SK-N-SH (cell line): ENCODE measurements at regions not wholly inside any gene's neighbourhood (a gene's known extent, or its start where the extent isn't known, plus 50 kb on each side); places are given as distances from the start of the nearest gene placed in this dataset.

Experiments used
- CTCF ChIA-PET: fragments of 300-600, 350-600 bp; formaldehyde crosslinking; extraction: SDS; loops from one replicate; lab custom pipeline; 2021; lab: Yijun Ruan, JAX
- POLR2A ChIA-PET: fragments of 350-600 bp; sonication (Branson Sonifier 250); formaldehyde crosslinking; extraction: SDS; loops from one replicate; lab custom pipeline; 2020; ENCODE audit warnings: antibody characterized with exemption, inconsistent platforms; lab: Yijun Ruan, JAX
- DNase-seq: peaks from one replicate; pipeline ENCODE4 v3.0.0; 2012
- H2AFZ ChIP-seq: fragments of 200-600 bp; sonication (generic); 2 replicates; pipeline ENCODE4 v1.8.1; 2016; ENCODE audit warnings: antibody characterized with exemption, mild to moderate bottlenecking, low read depth
- H3F3A ChIP-seq: fragments of 200-600 bp; sonication (generic); replicated peaks from 2 replicates; pipeline ENCODE3; 2016; ENCODE audit warnings: antibody characterized with exemption, mild to moderate bottlenecking; ENCODE audit not compliant: insufficient read depth
- H3K27ac ChIP-seq, 2 experiments: fragments of 200-500 bp in 1 of 2; fragments of 200-600 bp in 1 of 2; sonication (Bioruptor generic) in 1 of 2; sonication (generic), shearing (Covaris generic) in 1 of 2; 2 replicates each; pipeline versions ENCODE4 v1.5.1 to v1.6.1; 2014 to 2016; ENCODE audit warnings: low read depth in 2 of 2, inconsistent platforms in 1 of 2, low read length in 1 of 2, mild to moderate bottlenecking in 1 of 2, mixed read lengths in 1 of 2
- H3K27me3 ChIP-seq: fragments of 200-600 bp; sonication (generic), shearing (Covaris generic); 2 replicates; pipeline ENCODE4 v1.6.1; 2016; ENCODE audit warnings: mixed run types; ENCODE audit not compliant: insufficient read depth
- H3K36me3 ChIP-seq, 2 experiments: fragments of 200-500 bp in 1 of 2; fragments of 200-600 bp in 1 of 2; sonication (Bioruptor generic) in 1 of 2; sonication (generic) in 1 of 2; replicated peaks in 1 of 2; 2 replicates each; pipeline versions ENCODE3 to v1.5.1; 2014 to 2016; ENCODE audit warnings: low read length in 1 of 2, mild to moderate bottlenecking in 1 of 2; ENCODE audit not compliant: insufficient read depth in 2 of 2, control insufficient read depth in 1 of 2
- H3K4me1 ChIP-seq, 2 experiments: fragments of 200-500 bp in 1 of 2; fragments of 200-600 bp in 1 of 2; sonication (Bioruptor generic) in 1 of 2; sonication (generic), shearing (Covaris generic) in 1 of 2; 2 replicates each; pipeline versions ENCODE4 v1.5.1 to v1.6.1; 2014 to 2016; ENCODE audit warnings: low read depth in 1 of 2, low read length in 1 of 2, mixed run types in 1 of 2; ENCODE audit not compliant: insufficient read depth in 2 of 2, control insufficient read depth in 1 of 2
- H3K4me2 ChIP-seq: fragments of 200-600 bp; sonication (generic), shearing (Covaris generic); 2 replicates; pipeline ENCODE4 v1.6.1; 2017; ENCODE audit warnings: mixed run types
- H3K4me3 ChIP-seq, 2 experiments: fragments of 200-500 bp in 1 of 2; fragments of 200-600 bp in 1 of 2; sonication (Bioruptor generic) in 1 of 2; sonication (generic), shearing (Covaris generic) in 1 of 2; 2 replicates each; pipeline versions ENCODE4 v1.5.1 to v1.8.1; 2014 to 2016; ENCODE audit warnings: low read depth in 2 of 2, inconsistent platforms in 1 of 2, low read length in 1 of 2, mild to moderate bottlenecking in 1 of 2, mixed read lengths in 1 of 2, moderate library complexity in 1 of 2
- H3K79me2 ChIP-seq: fragments of 200-600 bp; sonication (generic); 2 replicates; pipeline ENCODE4 v1.8.1; 2017; ENCODE audit warnings: mild to moderate bottlenecking; ENCODE audit not compliant: insufficient read depth
- H3K9ac ChIP-seq: fragments of 200-600 bp; sonication (generic); 2 replicates; pipeline ENCODE4 v1.6.1; 2017; ENCODE audit warnings: mixed run types
- H3K9me2 ChIP-seq: fragments of 200-600 bp; sonication (generic); 2 replicates; pipeline ENCODE4 v1.6.1; 2017; ENCODE audit warnings: mixed run types
- H3K9me3 ChIP-seq: fragments of 200-600 bp; sonication (generic); 2 replicates; pipeline ENCODE4 v1.6.1; 2017; ENCODE audit warnings: mixed run types, mild to moderate bottlenecking, moderate library complexity
- H4K20me1 ChIP-seq: fragments of 200-600 bp; sonication (generic); 2 replicates; pipeline ENCODE4 v1.6.1; 2017; ENCODE audit warnings: mild to moderate bottlenecking, mixed run types; ENCODE audit not compliant: insufficient read depth
- GABPA ChIP-seq: IDR thresholded peaks from 2 replicates; pipeline ENCODE4 v1.4.0; 2012; ENCODE audit warnings: low read depth, mild to moderate bottlenecking
- NRF1 ChIP-seq: IDR thresholded peaks from 2 replicates; pipeline ENCODE4 v1.6.1; 2012; ENCODE audit warnings: low read depth, mild to moderate bottlenecking, low read length
- RXRA ChIP-seq: IDR thresholded peaks from 2 replicates; pipeline ENCODE4 v1.4.0; 2012; ENCODE audit warnings: low read depth, mild to moderate bottlenecking, borderline replicate concordance
- SMC3 ChIP-seq: IDR thresholded peaks from 2 replicates; pipeline ENCODE4 v1.6.1; 2012; ENCODE audit warnings: low read depth, low read length, improper control_type of control experiment
- WGBS: methylation state at CpG from one replicate; pipeline ENCODE4 v1.1.6; 2017; ENCODE audit warnings: low lambda C conversion rate; 5-methylcytosine and 5-hydroxymethylcytosine counted together
- TF ChIP-seq, protein P1 (sequence below): IDR thresholded peaks from 2 replicates; pipeline ENCODE4 v1.6.1; 2012; ENCODE audit warnings: mild to moderate bottlenecking, low read depth, low read length, moderate library complexity
- TF ChIP-seq, protein P2 (sequence below): fragments of 200-600 bp; sonication (generic); IDR thresholded peaks from 2 replicates; pipeline ENCODE4 v1.6.1; 2017; ENCODE audit warnings: antibody characterized with exemption, mild to moderate bottlenecking, moderate library complexity
- TF ChIP-seq, protein P3 (sequence below): IDR thresholded peaks from 2 replicates; pipeline ENCODE4 v1.4.0; 2012; ENCODE audit warnings: low read depth

DNA sequence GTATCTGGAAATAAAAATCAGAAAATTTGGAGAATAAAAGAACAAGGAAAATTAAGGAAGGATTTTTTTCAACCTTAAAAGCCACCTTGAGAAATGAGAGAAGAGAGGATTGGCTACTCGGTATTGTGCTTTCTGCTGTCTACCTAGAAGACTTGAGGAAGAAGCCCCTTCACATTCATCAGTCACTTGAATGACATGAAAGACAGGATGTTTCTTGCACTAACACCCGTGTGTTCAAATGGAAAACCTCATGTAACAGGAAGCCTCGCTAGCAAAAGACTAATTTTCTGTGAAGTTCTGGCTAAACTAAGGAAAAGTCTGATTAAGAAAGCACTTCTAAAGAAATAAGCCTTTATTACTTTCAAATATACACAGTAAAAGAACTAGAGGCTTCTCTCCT, 69.9 kb downstream of the OLIG3 start (continued):
- TF ChIP-seq, protein P1, sequence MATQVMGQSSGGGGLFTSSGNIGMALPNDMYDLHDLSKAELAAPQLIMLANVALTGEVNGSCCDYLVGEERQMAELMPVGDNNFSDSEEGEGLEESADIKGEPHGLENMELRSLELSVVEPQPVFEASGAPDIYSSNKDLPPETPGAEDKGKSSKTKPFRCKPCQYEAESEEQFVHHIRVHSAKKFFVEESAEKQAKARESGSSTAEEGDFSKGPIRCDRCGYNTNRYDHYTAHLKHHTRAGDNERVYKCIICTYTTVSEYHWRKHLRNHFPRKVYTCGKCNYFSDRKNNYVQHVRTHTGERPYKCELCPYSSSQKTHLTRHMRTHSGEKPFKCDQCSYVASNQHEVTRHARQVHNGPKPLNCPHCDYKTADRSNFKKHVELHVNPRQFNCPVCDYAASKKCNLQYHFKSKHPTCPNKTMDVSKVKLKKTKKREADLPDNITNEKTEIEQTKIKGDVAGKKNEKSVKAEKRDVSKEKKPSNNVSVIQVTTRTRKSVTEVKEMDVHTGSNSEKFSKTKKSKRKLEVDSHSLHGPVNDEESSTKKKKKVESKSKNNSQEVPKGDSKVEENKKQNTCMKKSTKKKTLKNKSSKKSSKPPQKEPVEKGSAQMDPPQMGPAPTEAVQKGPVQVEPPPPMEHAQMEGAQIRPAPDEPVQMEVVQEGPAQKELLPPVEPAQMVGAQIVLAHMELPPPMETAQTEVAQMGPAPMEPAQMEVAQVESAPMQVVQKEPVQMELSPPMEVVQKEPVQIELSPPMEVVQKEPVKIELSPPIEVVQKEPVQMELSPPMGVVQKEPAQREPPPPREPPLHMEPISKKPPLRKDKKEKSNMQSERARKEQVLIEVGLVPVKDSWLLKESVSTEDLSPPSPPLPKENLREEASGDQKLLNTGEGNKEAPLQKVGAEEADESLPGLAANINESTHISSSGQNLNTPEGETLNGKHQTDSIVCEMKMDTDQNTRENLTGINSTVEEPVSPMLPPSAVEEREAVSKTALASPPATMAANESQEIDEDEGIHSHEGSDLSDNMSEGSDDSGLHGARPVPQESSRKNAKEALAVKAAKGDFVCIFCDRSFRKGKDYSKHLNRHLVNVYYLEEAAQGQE = no peak
- no peak for TF ChIP-seq SMC3

- Histone ChIP-seq H3K36me3 (no peaks in the 10 kb centered on the region), H4K20me1 (no peaks in the 10 kb centered on the region), H3K79me2 (no peaks in the 10 kb centered on the region), H2AFZ (no peak overlapping the region), H3K4me2 (no peak overlapping the region), H3K4me3 (no peak overlapping the region), H3K27me3 (no peaks in the 10 kb centered on the region), H3K9me3 (no peaks in the 10 kb centered on the region), H3K9ac (no peak overlapping the region), H3K27ac (no peak overlapping the region), H3F3A (no peaks in the 10 kb centered on the region), H3K9me2 (no peaks in the 10 kb centered on the region), H3K4me1 (peaks cover 0 to 7% of the 10 kb centered on the region in 2 experiments; a peak in 2 of 4 replicates)
- ChIA-PET CTCF (no interaction called here), POLR2A (no interaction called here)
- 16% methylated on average over 3 of the region's 3 CpGs for WGBS
- no peak for DNase-seq
- TF ChIP-seq NRF1 (no peak), RXRA (no peak), GABPA (no peak)
- TF ChIP-seq, protein P1 = no peak
- TF ChIP-seq, protein P2, sequence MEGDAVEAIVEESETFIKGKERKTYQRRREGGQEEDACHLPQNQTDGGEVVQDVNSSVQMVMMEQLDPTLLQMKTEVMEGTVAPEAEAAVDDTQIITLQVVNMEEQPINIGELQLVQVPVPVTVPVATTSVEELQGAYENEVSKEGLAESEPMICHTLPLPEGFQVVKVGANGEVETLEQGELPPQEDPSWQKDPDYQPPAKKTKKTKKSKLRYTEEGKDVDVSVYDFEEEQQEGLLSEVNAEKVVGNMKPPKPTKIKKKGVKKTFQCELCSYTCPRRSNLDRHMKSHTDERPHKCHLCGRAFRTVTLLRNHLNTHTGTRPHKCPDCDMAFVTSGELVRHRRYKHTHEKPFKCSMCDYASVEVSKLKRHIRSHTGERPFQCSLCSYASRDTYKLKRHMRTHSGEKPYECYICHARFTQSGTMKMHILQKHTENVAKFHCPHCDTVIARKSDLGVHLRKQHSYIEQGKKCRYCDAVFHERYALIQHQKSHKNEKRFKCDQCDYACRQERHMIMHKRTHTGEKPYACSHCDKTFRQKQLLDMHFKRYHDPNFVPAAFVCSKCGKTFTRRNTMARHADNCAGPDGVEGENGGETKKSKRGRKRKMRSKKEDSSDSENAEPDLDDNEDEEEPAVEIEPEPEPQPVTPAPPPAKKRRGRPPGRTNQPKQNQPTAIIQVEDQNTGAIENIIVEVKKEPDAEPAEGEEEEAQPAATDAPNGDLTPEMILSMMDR = no peak
- TF ChIP-seq, protein P3, sequence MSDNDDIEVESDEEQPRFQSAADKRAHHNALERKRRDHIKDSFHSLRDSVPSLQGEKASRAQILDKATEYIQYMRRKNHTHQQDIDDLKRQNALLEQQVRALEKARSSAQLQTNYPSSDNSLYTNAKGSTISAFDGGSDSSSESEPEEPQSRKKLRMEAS = no peak
Measured at GRCh38 chr6:137423451-137424168, 70.6 kb downstream of the OLIG3 start.
